ENCODE measurements at regions not wholly inside any gene's neighbourhood (a gene's known extent, or its start where the extent isn't known, plus 50 kb on each side); places are given as distances from the start of the nearest gene placed in this dataset.

- DNase-seq = no peak
- H3K9ac ChIP-seq (ENCODE audit: insufficient read depth in 1 of 2, low read length in 2 of 2) = no peak overlapping the region
- no peaks in the 10 kb centered on the region for H3K4me1 ChIP-seq (ENCODE audit: control insufficient read depth in 5 of 5, insufficient read depth in 5 of 5, low read length in 5 of 5)
- no peak for ATAC-seq (ENCODE audit: insufficient read depth, low FRiP score)
- H3K9me3 ChIP-seq (ENCODE audit: control insufficient read depth in 4 of 4, insufficient read depth in 3 of 4, low read length in 3 of 4) = peaks cover 0 to 2% (median 0%) of the 10 kb centered on the region in 4 donors
- TF ChIP-seq CTCF (IDR thresholded peaks at IDR 0.05; ENCODE audit: control extremely low read depth, extremely low read depth) = no peak
- H3K27me3 ChIP-seq (ENCODE audit: control insufficient read depth in 3 of 3, insufficient read depth in 3 of 3, low read length in 2 of 3) = no peaks in the 10 kb centered on the region
- no peak overlapping the region for H3K4me3 ChIP-seq
- H3K27ac ChIP-seq (ENCODE audit: low read depth in 1 of 2, low read length in 1 of 2) = no peak overlapping the region
- 90 to 96% methylated on average over 5 of the region's 5 CpGs for WGBS, 2 donors
- no peaks in the 10 kb centered on the region for H3K36me3 ChIP-seq (ENCODE audit: control insufficient read depth in 4 of 4, insufficient read depth in 4 of 4, low read length in 4 of 4)
These were observed 70.4 kb upstream of the ELOVL6 start for GRCh38 chr4:110268790-110269189.

- H3K36me3 ChIP-seq (ENCODE audit: control insufficient read depth in 4 of 4, insufficient read depth in 4 of 4, low read length in 4 of 4) = no peaks in the 10 kb centered on the region
- no peak overlapping the region for H3K9ac ChIP-seq (ENCODE audit: insufficient read depth in 1 of 2, low read length in 2 of 2)
- DNase-seq (no peak), ATAC-seq (ENCODE audit: insufficient read depth, low FRiP score) (no peak)
- no peaks in the 10 kb centered on the region for H3K4me1 ChIP-seq (ENCODE audit: control insufficient read depth in 5 of 5, insufficient read depth in 5 of 5, low read length in 5 of 5)
- WGBS, 2 donors = 88% methylated on average over 2 of the region's 2 CpGs
- no peak for TF ChIP-seq CTCF (IDR thresholded peaks at IDR 0.05; ENCODE audit: control extremely low read depth, extremely low read depth)
- H3K27ac ChIP-seq (ENCODE audit: low read depth in 1 of 2, low read length in 1 of 2) = no peak overlapping the region
- H3K27me3 ChIP-seq (ENCODE audit: control insufficient read depth in 3 of 3, insufficient read depth in 3 of 3, low read length in 2 of 3) = no peaks in the 10 kb centered on the region
- peaks cover 0 to 2% (median 0%) of the 10 kb centered on the region in 4 donors for H3K9me3 ChIP-seq (ENCODE audit: control insufficient read depth in 4 of 4, insufficient read depth in 3 of 4, low read length in 3 of 4)
- H3K4me3 ChIP-seq = no peak overlapping the region
These were observed 69.9 kb upstream of the ELOVL6 start for GRCh38 chr4:110268352-110268751.

- no peak for TF ChIP-seq CTCF (IDR thresholded peaks at IDR 0.05; ENCODE audit: control extremely low read depth, extremely low read depth)
- DNase-seq (no peak), ATAC-seq (ENCODE audit: insufficient read depth, low FRiP score) (no peak)
- H3K36me3 ChIP-seq (ENCODE audit: control insufficient read depth in 4 of 4, insufficient read depth in 4 of 4, low read length in 4 of 4) = no peaks in the 10 kb centered on the region
- H3K27ac ChIP-seq (ENCODE audit: low read depth in 1 of 2, low read length in 1 of 2) = no peak overlapping the region
- no peak overlapping the region for H3K9ac ChIP-seq (ENCODE audit: insufficient read depth in 1 of 2, low read length in 2 of 2)
- H3K9me3 ChIP-seq (ENCODE audit: control insufficient read depth in 4 of 4, insufficient read depth in 3 of 4, low read length in 3 of 4) = peaks cover 0 to 2% (median 0%) of the 10 kb centered on the region in 4 donors
- no peaks in the 10 kb centered on the region for H3K27me3 ChIP-seq (ENCODE audit: control insufficient read depth in 3 of 3, insufficient read depth in 3 of 3, low read length in 2 of 3)
- H3K4me1 ChIP-seq (ENCODE audit: control insufficient read depth in 5 of 5, insufficient read depth in 5 of 5, low read length in 5 of 5) = no peaks in the 10 kb centered on the region
- no peak overlapping the region for H3K4me3 ChIP-seq
- WGBS, 2 donors = 83 to 85% methylated on average over 1 of the region's 1 CpG
These were observed 67.7 kb upstream of the ELOVL6 start for GRCh38 chr4:110266136-110266535.

GRCh38 chr4:110265001-110265400 lies 66.6 kb upstream of the ELOVL6 start:
- no peak overlapping the region for H3K9ac ChIP-seq (ENCODE audit: insufficient read depth in 1 of 2, low read length in 2 of 2)
- H3K36me3 ChIP-seq (ENCODE audit: control insufficient read depth in 4 of 4, insufficient read depth in 4 of 4, low read length in 4 of 4) = no peaks in the 10 kb centered on the region
- 87 to 91% methylated on average over 5 of the region's 5 CpGs for WGBS, 2 donors
- TF ChIP-seq CTCF (IDR thresholded peaks at IDR 0.05; ENCODE audit: control extremely low read depth, extremely low read depth) = no peak
- no peak overlapping the region for H3K27ac ChIP-seq (ENCODE audit: low read depth in 1 of 2, low read length in 1 of 2)
- ATAC-seq (ENCODE audit: insufficient read depth, low FRiP score) (no peak), DNase-seq (no peak)
- H3K27me3 ChIP-seq (ENCODE audit: control insufficient read depth in 3 of 3, insufficient read depth in 3 of 3, low read length in 2 of 3) = no peaks in the 10 kb centered on the region
- H3K4me1 ChIP-seq (ENCODE audit: control insufficient read depth in 5 of 5, insufficient read depth in 5 of 5, low read length in 5 of 5) = no peaks in the 10 kb centered on the region
- H3K9me3 ChIP-seq (ENCODE audit: control insufficient read depth in 4 of 4, insufficient read depth in 3 of 4, low read length in 3 of 4) = peaks cover 0 to 2% (median 0%) of the 10 kb centered on the region in 4 donors
- H3K4me3 ChIP-seq = no peak overlapping the region

Measured in lung (tissue), 11 donors.